ENCODE measurements at regions not wholly inside any gene's neighbourhood (a gene's known extent, or its start where the extent isn't known, plus 50 kb on each side); places are given as distances from the start of the nearest gene placed in this dataset.

- H3K27ac ChIP-seq: no peak overlapping the region
- no peaks in the 10 kb centered on the region for H3K36me3 ChIP-seq
- no peak for DNase-seq (ENCODE audit: low read depth in 1 of 2, low spot score in 1 of 2)
- H3K4me3 ChIP-seq: no peak overlapping the region
- H3K27me3 ChIP-seq: no peaks in the 10 kb centered on the region
- H3K4me1 ChIP-seq (ENCODE audit: low read depth): no peaks in the 10 kb centered on the region
- TF ChIP-seq, protein P1, sequence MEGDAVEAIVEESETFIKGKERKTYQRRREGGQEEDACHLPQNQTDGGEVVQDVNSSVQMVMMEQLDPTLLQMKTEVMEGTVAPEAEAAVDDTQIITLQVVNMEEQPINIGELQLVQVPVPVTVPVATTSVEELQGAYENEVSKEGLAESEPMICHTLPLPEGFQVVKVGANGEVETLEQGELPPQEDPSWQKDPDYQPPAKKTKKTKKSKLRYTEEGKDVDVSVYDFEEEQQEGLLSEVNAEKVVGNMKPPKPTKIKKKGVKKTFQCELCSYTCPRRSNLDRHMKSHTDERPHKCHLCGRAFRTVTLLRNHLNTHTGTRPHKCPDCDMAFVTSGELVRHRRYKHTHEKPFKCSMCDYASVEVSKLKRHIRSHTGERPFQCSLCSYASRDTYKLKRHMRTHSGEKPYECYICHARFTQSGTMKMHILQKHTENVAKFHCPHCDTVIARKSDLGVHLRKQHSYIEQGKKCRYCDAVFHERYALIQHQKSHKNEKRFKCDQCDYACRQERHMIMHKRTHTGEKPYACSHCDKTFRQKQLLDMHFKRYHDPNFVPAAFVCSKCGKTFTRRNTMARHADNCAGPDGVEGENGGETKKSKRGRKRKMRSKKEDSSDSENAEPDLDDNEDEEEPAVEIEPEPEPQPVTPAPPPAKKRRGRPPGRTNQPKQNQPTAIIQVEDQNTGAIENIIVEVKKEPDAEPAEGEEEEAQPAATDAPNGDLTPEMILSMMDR (IDR thresholded peaks at IDR 0.05; ENCODE audit: low read depth, low read length): no peak
- H3K9me3 ChIP-seq (ENCODE audit: low read depth): no peaks in the 10 kb centered on the region
Observed at GRCh38 chr12:17266856-17267255, 660.9 kb upstream of the LMO3 start.

- Histone ChIP-seq H3K9me3 (ENCODE audit: low read depth) (no peaks in the 10 kb centered on the region), H3K27me3 (no peaks in the 10 kb centered on the region), H3K4me1 (ENCODE audit: low read depth) (no peaks in the 10 kb centered on the region), H3K36me3 (no peaks in the 10 kb centered on the region), H3K4me3 (no peak overlapping the region), H3K27ac (no peak overlapping the region)
- TF ChIP-seq, protein P1 (IDR thresholded peaks at IDR 0.05; ENCODE audit: low read depth, low read length): no peak
- no peak for DNase-seq (ENCODE audit: low read depth in 1 of 2, low spot score in 1 of 2)
Observed at GRCh38 chr12:17264603-17265002, 658.6 kb upstream of the LMO3 start.

GRCh38 chr12:17239874-17240273 lies 633.9 kb upstream of the LMO3 start:
- DNase-seq (ENCODE audit: low read depth in 1 of 2, low spot score in 1 of 2): no peak
- H3K4me1 ChIP-seq (ENCODE audit: low read depth): no peaks in the 10 kb centered on the region
- TF ChIP-seq, protein P1 (IDR thresholded peaks at IDR 0.05; ENCODE audit: low read depth, low read length): no peak
- no peaks in the 10 kb centered on the region for H3K9me3 ChIP-seq (ENCODE audit: low read depth)
- no peak overlapping the region for H3K27ac ChIP-seq
- H3K27me3 ChIP-seq: no peaks in the 10 kb centered on the region
- H3K4me3 ChIP-seq: no peak overlapping the region
- no peaks in the 10 kb centered on the region for H3K36me3 ChIP-seq

DNA sequence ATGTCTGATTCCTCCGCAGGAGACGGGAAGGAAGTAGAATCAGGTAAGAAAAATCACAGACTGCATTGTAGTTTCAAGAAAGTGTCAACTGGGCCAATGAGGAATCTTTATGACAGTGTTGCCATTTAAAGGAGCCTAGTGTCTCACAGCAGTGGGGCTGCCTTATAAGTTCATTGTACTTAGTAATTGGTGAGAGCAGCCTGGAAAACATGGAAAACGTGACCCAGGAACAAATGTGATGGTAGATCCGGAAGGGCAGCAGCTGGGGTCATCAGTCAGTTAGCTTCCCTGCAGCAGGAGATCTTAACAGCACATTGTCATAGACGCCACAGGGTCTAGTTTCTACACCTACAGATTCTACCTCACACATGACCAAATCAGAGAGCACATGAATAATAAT lies 630.0 kb upstream of the LMO3 start:
- H3K36me3 ChIP-seq: no peaks in the 10 kb centered on the region
- no peaks in the 10 kb centered on the region for H3K9me3 ChIP-seq (ENCODE audit: low read depth)
- DNase-seq (ENCODE audit: low read depth in 1 of 2, low spot score in 1 of 2): no peak
- TF ChIP-seq, protein P1 (IDR thresholded peaks at IDR 0.05; ENCODE audit: low read depth, low read length): no peak
- no peaks in the 10 kb centered on the region for H3K27me3 ChIP-seq
- no peaks in the 10 kb centered on the region for H3K4me1 ChIP-seq (ENCODE audit: low read depth)
- H3K27ac ChIP-seq: no peak overlapping the region
- H3K4me3 ChIP-seq: no peak overlapping the region

DNA sequence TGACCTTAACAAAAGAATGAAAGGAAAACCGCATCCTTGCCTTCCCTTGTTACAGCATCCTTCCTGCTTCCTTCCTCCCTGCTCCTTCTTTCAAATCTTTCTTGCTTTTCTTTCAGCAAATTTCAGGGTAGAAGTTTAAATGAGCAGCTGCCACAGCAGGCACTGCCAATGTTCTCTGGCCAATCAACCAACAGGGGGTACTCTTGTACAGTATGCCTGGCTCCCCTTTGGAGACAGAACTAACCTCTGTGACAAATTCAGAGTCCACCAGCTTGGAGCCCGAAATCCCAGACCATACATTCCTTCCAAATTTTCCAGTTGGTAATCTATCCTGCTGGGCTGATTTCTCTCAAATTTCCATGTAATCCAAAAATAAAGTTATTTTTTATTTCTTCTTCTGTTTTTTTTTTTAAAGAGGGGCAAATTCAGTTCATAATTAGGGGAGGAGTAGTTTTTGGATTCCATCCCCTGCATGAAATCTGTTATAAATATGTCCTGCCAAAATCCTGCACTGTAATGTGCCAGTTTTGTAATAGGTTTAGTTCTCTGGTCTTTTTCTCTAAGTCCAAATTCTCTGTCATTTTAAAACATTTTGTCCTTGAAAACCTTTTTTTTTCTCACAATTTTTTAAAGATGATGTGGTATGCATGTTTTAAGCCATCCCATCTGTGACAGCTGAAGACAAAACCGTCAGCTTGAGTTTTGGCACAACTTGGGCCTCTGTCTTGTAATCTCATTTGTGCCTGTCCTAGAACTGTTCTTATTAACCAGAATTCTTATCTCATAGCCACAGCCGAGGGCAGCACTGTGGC lies 610.0 kb upstream of the LMO3 start:
- Histone ChIP-seq H3K9me3 (ENCODE audit: low read depth) (no peaks in the 10 kb centered on the region), H3K4me3 (no peak overlapping the region), H3K36me3 (no peaks in the 10 kb centered on the region), H3K27me3 (no peaks in the 10 kb centered on the region), H3K4me1 (ENCODE audit: low read depth) (no peaks in the 10 kb centered on the region), H3K27ac (no peak overlapping the region)
- TF ChIP-seq, protein P1 (IDR thresholded peaks at IDR 0.05; ENCODE audit: low read depth, low read length): no peak
- no peak for DNase-seq (ENCODE audit: low read depth in 1 of 2, low spot score in 1 of 2)

Measured in cardiac muscle cell (in vitro differentiated cells and primary cell).